Activated naive CD8-positive, alpha-beta T cell treated with anti-CD3 and anti-CD28 coated beads for 36 hours (primary cell): ENCODE measurements at regions not wholly inside any gene's neighbourhood (a gene's known extent, or its start where the extent isn't known, plus 50 kb on each side); places are given as distances from the start of the nearest gene placed in this dataset.
"Not testable (repeated sequence)": the region's sequence is repeated elsewhere in the genome, so short reads cannot be mapped to it uniquely, and the experiment has no call there.

Experiments
- DNase-seq: peaks from one replicate; pipeline ENCODE4 v3.0.0; 2021
- H3K27ac Mint-ChIP-seq: one replicate; pipeline ENCODE4 v1.8.0; 2022; ENCODE audit warnings: mild to moderate bottlenecking, moderate library complexity, mixed read lengths
- H3K27me3 Mint-ChIP-seq: one replicate; pipeline ENCODE4 v1.8.0; 2022; ENCODE audit warnings: mild to moderate bottlenecking, mixed read lengths
- H3K36me3 Mint-ChIP-seq: one replicate; pipeline ENCODE4 v1.8.0; 2021; ENCODE audit warnings: mild to moderate bottlenecking, mixed read lengths
- H3K4me1 Mint-ChIP-seq: one replicate; pipeline ENCODE4 v1.8.0; 2021; ENCODE audit warnings: mixed read lengths
- H3K4me3 Mint-ChIP-seq: one replicate; pipeline ENCODE4 v1.8.0; 2022; ENCODE audit warnings: mild to moderate bottlenecking, moderate library complexity, mixed read lengths
- H3K9me3 Mint-ChIP-seq: one replicate; pipeline ENCODE4 v1.8.0; 2022; ENCODE audit warnings: mixed read lengths

- H3K9me3 Mint-ChIP-seq, result no peaks in the 10 kb centered on the region
- no peaks in the 10 kb centered on the region for H3K27me3 Mint-ChIP-seq
- DNase-seq, result no peak
- H3K27ac Mint-ChIP-seq, result no peak overlapping the region
- H3K4me1 Mint-ChIP-seq, result no peaks in the 10 kb centered on the region
- no peaks in the 10 kb centered on the region for H3K36me3 Mint-ChIP-seq
- no peak overlapping the region for H3K4me3 Mint-ChIP-seq
Measured at GRCh38 chr2:241993386-241994005, 124.0 kb downstream of the RTP5 start.

- Mint-ChIP-seq H3K27me3 (no peaks in the 10 kb centered on the region), H3K27ac (no peak overlapping the region), H3K4me3 (no peak overlapping the region), H3K4me1 (no peaks in the 10 kb centered on the region), H3K36me3 (no peaks in the 10 kb centered on the region), H3K9me3 (no peaks in the 10 kb centered on the region)
- DNase-seq, result no peak
Measured at GRCh38 chr2:241994086-241994485, 124.6 kb downstream of the RTP5 start.

GRCh38 chr2:241994556-241995213 lies 125.2 kb downstream of the RTP5 start:
- Mint-ChIP-seq H3K4me3 (no peak overlapping the region), H3K36me3 (no peaks in the 10 kb centered on the region), H3K27ac (no peak overlapping the region), H3K27me3 (no peaks in the 10 kb centered on the region), H3K4me1 (no peaks in the 10 kb centered on the region), H3K9me3 (no peaks in the 10 kb centered on the region)
- no peak for DNase-seq

- Mint-ChIP-seq H3K4me1 (peaks cover 5% of the 10 kb centered on the region), H3K4me3 (no peak overlapping the region), H3K9me3 (no peaks in the 10 kb centered on the region), H3K36me3 (no peaks in the 10 kb centered on the region), H3K27me3 (no peaks in the 10 kb centered on the region), H3K27ac (no peak overlapping the region)
- DNase-seq, result no peak
Measured at GRCh38 chr2:241996100-241996499, 126.6 kb downstream of the RTP5 start.

GRCh38 chr2:241997017-241997416 lies 127.5 kb downstream of the RTP5 start:
- no peak for DNase-seq
- H3K4me1 Mint-ChIP-seq, result peaks cover 7% of the 10 kb centered on the region
- no peak overlapping the region for H3K27ac Mint-ChIP-seq
- no peaks in the 10 kb centered on the region for H3K9me3 Mint-ChIP-seq
- no peaks in the 10 kb centered on the region for H3K27me3 Mint-ChIP-seq
- no peaks in the 10 kb centered on the region for H3K36me3 Mint-ChIP-seq
- no peak overlapping the region for H3K4me3 Mint-ChIP-seq

- DNase-seq, result no peak
- peaks cover 17% of the 10 kb centered on the region for H3K4me1 Mint-ChIP-seq
- no peaks in the 10 kb centered on the region for H3K36me3 Mint-ChIP-seq
- no peak overlapping the region for H3K4me3 Mint-ChIP-seq
- H3K9me3 Mint-ChIP-seq, result no peaks in the 10 kb centered on the region
- H3K27me3 Mint-ChIP-seq, result no peaks in the 10 kb centered on the region
- no peak overlapping the region for H3K27ac Mint-ChIP-seq
Measured at GRCh38 chr2:241999184-241999583, 129.7 kb downstream of the RTP5 start.

GRCh38 chr2:242001853-242002252 lies 132.3 kb downstream of the RTP5 start:
- H3K4me3 Mint-ChIP-seq, result no peak overlapping the region
- H3K27me3 Mint-ChIP-seq, result no peaks in the 10 kb centered on the region
- no peaks in the 10 kb centered on the region for H3K9me3 Mint-ChIP-seq
- peaks cover 17% of the 10 kb centered on the region for H3K4me1 Mint-ChIP-seq
- H3K27ac Mint-ChIP-seq, result no peak overlapping the region
- no peak for DNase-seq
- H3K36me3 Mint-ChIP-seq, result no peaks in the 10 kb centered on the region

GRCh38 chr2:242002944-242003343 lies 133.4 kb downstream of the RTP5 start:
- H3K4me1 Mint-ChIP-seq, result peaks cover 17% of the 10 kb centered on the region

GRCh38 chr2:242004223-242004901 lies 134.8 kb downstream of the RTP5 start:
- Mint-ChIP-seq H3K9me3 (no peaks in the 10 kb centered on the region), H3K4me3 (no peak overlapping the region), H3K27me3 (no peaks in the 10 kb centered on the region), H3K36me3 (no peaks in the 10 kb centered on the region), H3K27ac (no peak overlapping the region), H3K4me1 (peaks cover 17% of the 10 kb centered on the region)
- DNase-seq, result no peak

More at GRCh38 chr2:242002944-242003343, 133.4 kb downstream of the RTP5 start:
- DNase-seq, result no peak
- peak overlapping the region; percentile 50 for H3K27ac Mint-ChIP-seq
- no peaks in the 10 kb centered on the region for H3K36me3 Mint-ChIP-seq
- peak overlapping the region; percentile 23 for H3K4me3 Mint-ChIP-seq
- no peaks in the 10 kb centered on the region for H3K9me3 Mint-ChIP-seq
- H3K27me3 Mint-ChIP-seq, result no peaks in the 10 kb centered on the region

- H3K27me3 Mint-ChIP-seq, result no peaks in the 10 kb centered on the region
- no peak for DNase-seq
- H3K4me3 Mint-ChIP-seq, result no peak overlapping the region
- no peaks in the 10 kb centered on the region for H3K36me3 Mint-ChIP-seq
- peaks cover 17% of the 10 kb centered on the region for H3K4me1 Mint-ChIP-seq
- H3K27ac Mint-ChIP-seq, result no peak overlapping the region
- no peaks in the 10 kb centered on the region for H3K9me3 Mint-ChIP-seq
Measured at GRCh38 chr2:242004902-242005230, 135.3 kb downstream of the RTP5 start.

- H3K27ac Mint-ChIP-seq, result not testable (repeated sequence)
Measured at GRCh38 chr2:242006091-242006634, 136.6 kb downstream of the RTP5 start.

GRCh38 chr2:242008908-242009307 lies 139.4 kb downstream of the RTP5 start:
- H3K4me1 Mint-ChIP-seq, H3K36me3 Mint-ChIP-seq, H3K9me3 Mint-ChIP-seq, DNase-seq, H3K27ac Mint-ChIP-seq, H3K27me3 Mint-ChIP-seq, H3K4me3 Mint-ChIP-seq: not testable (repeated sequence)

More at GRCh38 chr2:242006091-242006634, 136.6 kb downstream of the RTP5 start:
- H3K9me3 Mint-ChIP-seq, H3K36me3 Mint-ChIP-seq, H3K27me3 Mint-ChIP-seq, DNase-seq, H3K4me3 Mint-ChIP-seq: not testable (repeated sequence)
- H3K4me1 Mint-ChIP-seq, result peaks cover 14% of the 10 kb centered on the region

GRCh38 chr2:242009846-242010245 lies 140.3 kb downstream of the RTP5 start:
- DNase-seq, H3K27me3 Mint-ChIP-seq, H3K4me1 Mint-ChIP-seq, H3K9me3 Mint-ChIP-seq, H3K36me3 Mint-ChIP-seq, H3K4me3 Mint-ChIP-seq, H3K27ac Mint-ChIP-seq: not testable (repeated sequence)

- not testable (repeated sequence) for H3K4me3 Mint-ChIP-seq, H3K9me3 Mint-ChIP-seq, H3K27me3 Mint-ChIP-seq, DNase-seq, H3K36me3 Mint-ChIP-seq, H3K4me1 Mint-ChIP-seq
- peak overlapping the region; percentile 42 for H3K27ac Mint-ChIP-seq
Measured at GRCh38 chr2:242010252-242011166, 141.0 kb downstream of the RTP5 start.

- peak; percentile 36 for DNase-seq
- Mint-ChIP-seq H3K4me1 (peaks cover 10% of the 10 kb centered on the region), H3K36me3 (no peaks in the 10 kb centered on the region), H3K27ac (peak overlapping the region; percentile 42), H3K27me3 (no peaks in the 10 kb centered on the region), H3K9me3 (no peaks in the 10 kb centered on the region), H3K4me3 (no peak overlapping the region)
Measured at GRCh38 chr2:242011167-242011513, 141.6 kb downstream of the RTP5 start.
